ENCODE measurements at regions not wholly inside any gene's neighbourhood (a gene's known extent, or its start where the extent isn't known, plus 50 kb on each side); places are given as distances from the start of the nearest gene placed in this dataset.

GRCh38 chrX:7216981-7217587 lies 69.1 kb upstream of the PUDP start:
- H3K27me3 ChIP-seq (ENCODE audit: insufficient read depth, low read length) = no peaks in the 10 kb centered on the region
- H3K27ac ChIP-seq (ENCODE audit: low read depth, low read length) = no peak overlapping the region
- H3K36me3 ChIP-seq (ENCODE audit: insufficient read depth, low read length) = no peaks in the 10 kb centered on the region
- H2AFZ ChIP-seq (ENCODE audit: low read length, unreplicated experiment) = no peak overlapping the region
- H3K4me3 ChIP-seq (ENCODE audit: low read depth, low read length) = no peak overlapping the region
- no peaks in the 10 kb centered on the region for H3K79me2 ChIP-seq (ENCODE audit: control insufficient read depth, insufficient read depth, low read length, unreplicated experiment)
- H3K4me1 ChIP-seq (ENCODE audit: control insufficient read depth, insufficient read depth, low read length, unreplicated experiment) = no peaks in the 10 kb centered on the region

GRCh38 chrX:7215842-7216241 lies 67.9 kb upstream of the PUDP start:
- no peaks in the 10 kb centered on the region for H3K27me3 ChIP-seq (ENCODE audit: insufficient read depth, low read length)
- H2AFZ ChIP-seq (ENCODE audit: low read length, unreplicated experiment) = no peak overlapping the region
- H3K79me2 ChIP-seq (ENCODE audit: control insufficient read depth, insufficient read depth, low read length, unreplicated experiment) = no peaks in the 10 kb centered on the region
- no peaks in the 10 kb centered on the region for H3K4me1 ChIP-seq (ENCODE audit: control insufficient read depth, insufficient read depth, low read length, unreplicated experiment)
- H3K27ac ChIP-seq (ENCODE audit: low read depth, low read length) = no peak overlapping the region
- no peaks in the 10 kb centered on the region for H3K36me3 ChIP-seq (ENCODE audit: insufficient read depth, low read length)
- no peak overlapping the region for H3K4me3 ChIP-seq (ENCODE audit: low read depth, low read length)

- no peak overlapping the region for H2AFZ ChIP-seq (ENCODE audit: low read length, unreplicated experiment)
- H3K79me2 ChIP-seq (ENCODE audit: control insufficient read depth, insufficient read depth, low read length, unreplicated experiment) = no peaks in the 10 kb centered on the region
- H3K27me3 ChIP-seq (ENCODE audit: insufficient read depth, low read length) = no peaks in the 10 kb centered on the region
- H3K27ac ChIP-seq (ENCODE audit: low read depth, low read length) = no peak overlapping the region
- no peaks in the 10 kb centered on the region for H3K4me1 ChIP-seq (ENCODE audit: control insufficient read depth, insufficient read depth, low read length, unreplicated experiment)
- H3K4me3 ChIP-seq (ENCODE audit: low read depth, low read length) = no peak overlapping the region
- no peaks in the 10 kb centered on the region for H3K36me3 ChIP-seq (ENCODE audit: insufficient read depth, low read length)
These were observed 66.3 kb upstream of the PUDP start for GRCh38 chrX:7214251-7214650.

GRCh38 chrX:7205037-7205577 lies 57.2 kb upstream of the PUDP start:
- H3K4me3 ChIP-seq (ENCODE audit: low read depth, low read length) = no peak overlapping the region
- H3K4me1 ChIP-seq (ENCODE audit: control insufficient read depth, insufficient read depth, low read length, unreplicated experiment) = no peaks in the 10 kb centered on the region
- no peaks in the 10 kb centered on the region for H3K36me3 ChIP-seq (ENCODE audit: insufficient read depth, low read length)
- H3K27ac ChIP-seq (ENCODE audit: low read depth, low read length) = no peak overlapping the region
- no peaks in the 10 kb centered on the region for H3K27me3 ChIP-seq (ENCODE audit: insufficient read depth, low read length)
- no peak overlapping the region for H2AFZ ChIP-seq (ENCODE audit: low read length, unreplicated experiment)
- no peaks in the 10 kb centered on the region for H3K79me2 ChIP-seq (ENCODE audit: control insufficient read depth, insufficient read depth, low read length, unreplicated experiment)

GRCh38 chrX:7204619-7205018 lies 56.7 kb upstream of the PUDP start:
- no peaks in the 10 kb centered on the region for H3K36me3 ChIP-seq (ENCODE audit: insufficient read depth, low read length)
- H3K4me3 ChIP-seq (ENCODE audit: low read depth, low read length) = no peak overlapping the region
- no peak overlapping the region for H2AFZ ChIP-seq (ENCODE audit: low read length, unreplicated experiment)
- no peak overlapping the region for H3K27ac ChIP-seq (ENCODE audit: low read depth, low read length)
- no peaks in the 10 kb centered on the region for H3K27me3 ChIP-seq (ENCODE audit: insufficient read depth, low read length)
- H3K4me1 ChIP-seq (ENCODE audit: control insufficient read depth, insufficient read depth, low read length, unreplicated experiment) = no peaks in the 10 kb centered on the region
- no peaks in the 10 kb centered on the region for H3K79me2 ChIP-seq (ENCODE audit: control insufficient read depth, insufficient read depth, low read length, unreplicated experiment)

GRCh38 chrX:7202206-7202605 lies 54.3 kb upstream of the PUDP start:
- Histone ChIP-seq H3K4me3 (ENCODE audit: low read depth, low read length) (no peak overlapping the region), H3K27ac (ENCODE audit: low read depth, low read length) (no peak overlapping the region), H3K36me3 (ENCODE audit: insufficient read depth, low read length) (no peaks in the 10 kb centered on the region), H3K4me1 (ENCODE audit: control insufficient read depth, insufficient read depth, low read length, unreplicated experiment) (no peaks in the 10 kb centered on the region), H3K79me2 (ENCODE audit: control insufficient read depth, insufficient read depth, low read length, unreplicated experiment) (no peaks in the 10 kb centered on the region), H2AFZ (ENCODE audit: low read length, unreplicated experiment) (no peak overlapping the region), H3K27me3 (ENCODE audit: insufficient read depth, low read length) (no peaks in the 10 kb centered on the region)

GRCh38 chrX:7201496-7201895 lies 53.5 kb upstream of the PUDP start:
- no peaks in the 10 kb centered on the region for H3K79me2 ChIP-seq (ENCODE audit: control insufficient read depth, insufficient read depth, low read length, unreplicated experiment)
- H3K27me3 ChIP-seq (ENCODE audit: insufficient read depth, low read length) = no peaks in the 10 kb centered on the region
- no peak overlapping the region for H3K27ac ChIP-seq (ENCODE audit: low read depth, low read length)
- H3K4me3 ChIP-seq (ENCODE audit: low read depth, low read length) = no peak overlapping the region
- H2AFZ ChIP-seq (ENCODE audit: low read length, unreplicated experiment) = no peak overlapping the region
- H3K4me1 ChIP-seq (ENCODE audit: control insufficient read depth, insufficient read depth, low read length, unreplicated experiment) = no peaks in the 10 kb centered on the region
- H3K36me3 ChIP-seq (ENCODE audit: insufficient read depth, low read length) = no peaks in the 10 kb centered on the region

GRCh38 chrX:7198499-7198898 lies 50.5 kb upstream of the PUDP start:
- no peaks in the 10 kb centered on the region for H3K4me1 ChIP-seq (ENCODE audit: control insufficient read depth, insufficient read depth, low read length, unreplicated experiment)
- no peaks in the 10 kb centered on the region for H3K79me2 ChIP-seq (ENCODE audit: control insufficient read depth, insufficient read depth, low read length, unreplicated experiment)
- no peak overlapping the region for H2AFZ ChIP-seq (ENCODE audit: low read length, unreplicated experiment)
- no peaks in the 10 kb centered on the region for H3K36me3 ChIP-seq (ENCODE audit: insufficient read depth, low read length)
- H3K27ac ChIP-seq (ENCODE audit: low read depth, low read length) = no peak overlapping the region
- H3K4me3 ChIP-seq (ENCODE audit: low read depth, low read length) = no peak overlapping the region
- no peaks in the 10 kb centered on the region for H3K27me3 ChIP-seq (ENCODE audit: insufficient read depth, low read length)

Measured in ACC112 (cell line).